GM13976 (cell line): ENCODE measurements at regions not wholly inside any gene's neighbourhood (a gene's known extent, or its start where the extent isn't known, plus 50 kb on each side); places are given as distances from the start of the nearest gene placed in this dataset.

Source experiments
- DNase-seq: peaks from one replicate; pipeline ENCODE4 v3.0.0; 2012; ENCODE audit warnings: low spot score
- CTCF ChIP-seq: IDR thresholded peaks from 2 replicates; pipeline ENCODE4 v1.5.1; 2012; ENCODE audit warnings: borderline replicate concordance, mild to moderate bottlenecking; ENCODE audit not compliant: insufficient read depth; ENCODE audit errors: extremely low read depth, missing control alignments, control extremely low read depth
- in situ Hi-C: fragments of 300-500 bp; cut with MboI; formaldehyde crosslinking; loops from one replicate; pipeline ENCODE4 v1.12.0; 2022; ENCODE audit warnings: low sequenced_read_pairs, mixed read lengths, inconsistent platforms; ENCODE audit not compliant: unreplicated experiment

DNA sequence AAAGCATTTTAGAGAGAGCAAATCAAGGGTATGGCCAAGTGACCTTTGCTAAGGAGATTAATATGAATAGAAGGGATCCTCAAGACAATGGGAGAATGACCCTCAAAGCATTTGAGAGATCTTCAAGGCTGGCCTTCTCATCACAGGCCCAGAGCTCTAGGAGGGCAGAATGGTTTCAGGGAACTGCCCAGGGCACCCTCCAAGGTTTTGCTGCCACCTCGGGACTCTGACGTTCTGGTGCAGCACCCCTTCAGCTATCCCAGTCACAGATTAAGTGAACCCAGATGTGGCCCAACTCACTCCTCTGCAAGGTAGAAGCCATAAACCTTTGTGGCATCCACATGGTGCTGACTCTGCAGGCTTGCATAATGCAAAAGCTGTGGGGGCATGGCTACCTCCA lies 209.3 kb downstream of the TLE3 start:
- no peak for TF ChIP-seq CTCF
- in situ Hi-C loops: no loop called here
- DNase-seq: no peak

DNA sequence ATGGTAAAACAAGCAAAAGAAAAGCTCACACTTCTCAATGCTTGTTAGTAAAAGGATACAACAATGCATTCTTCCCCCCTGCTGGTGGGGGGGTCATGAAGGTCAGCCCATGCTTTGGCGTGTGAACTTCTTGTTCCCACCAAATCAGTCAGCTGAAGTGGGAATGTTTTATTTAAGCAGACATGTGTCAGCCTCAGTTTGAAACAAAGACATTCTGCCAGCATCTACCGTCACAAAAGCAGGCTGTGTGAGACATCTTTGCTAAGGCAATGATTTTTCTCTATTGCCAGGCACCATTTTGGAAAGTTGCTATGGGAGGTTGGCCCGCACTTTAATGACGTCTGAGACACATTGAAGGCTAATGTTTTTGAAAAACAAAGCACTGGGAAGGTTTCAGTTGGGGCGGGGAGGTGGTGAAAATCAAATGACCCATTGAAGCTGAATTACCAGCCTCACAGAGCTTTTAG lies 206.6 kb downstream of the TLE3 start:
- no peak for TF ChIP-seq CTCF
- DNase-seq: no peak
- in situ Hi-C loops: no loop called here

- in situ Hi-C loops: no loop called here
These were observed 206.1 kb downstream of the TLE3 start for GRCh38 chr15:69891606-69892005.

GRCh38 chr15:69892351-69892750 lies 205.4 kb downstream of the TLE3 start:
- in situ Hi-C loops: no loop called here
- TF ChIP-seq CTCF: no peak
- DNase-seq: no peak

More at GRCh38 chr15:69891606-69892005, 206.1 kb downstream of the TLE3 start:
- no peak for TF ChIP-seq CTCF
- no peak for DNase-seq

- in situ Hi-C loops: no loop called here
- TF ChIP-seq CTCF: no peak
- DNase-seq: no peak
These were observed 204.6 kb downstream of the TLE3 start for GRCh38 chr15:69893086-69893485.

DNA sequence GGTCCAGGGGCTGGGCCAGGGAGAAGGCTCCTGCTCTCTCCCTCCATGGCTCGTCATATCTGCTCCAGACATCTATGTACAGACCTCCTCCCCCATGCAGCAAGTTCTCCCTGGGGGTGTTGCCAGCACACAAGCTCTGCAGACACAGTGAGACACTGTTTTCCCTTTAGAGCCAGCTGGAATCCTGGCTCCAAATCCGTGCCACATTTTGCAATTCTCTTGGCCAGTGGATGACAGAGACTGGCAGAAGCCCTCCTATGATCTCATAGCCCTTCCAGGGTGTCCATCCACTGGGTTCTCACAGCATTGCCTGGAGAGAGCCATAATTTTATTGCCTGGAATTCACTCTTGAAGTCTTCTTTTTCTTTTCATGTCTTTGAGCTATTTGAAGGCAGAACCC lies 203.9 kb downstream of the TLE3 start:
- in situ Hi-C loops: no loop called here
- TF ChIP-seq CTCF: no peak
- DNase-seq: no peak

- TF ChIP-seq CTCF: no peak
- in situ Hi-C loops: no loop called here
- no peak for DNase-seq
These were observed 202.5 kb downstream of the TLE3 start for GRCh38 chr15:69895202-69895601.
